ENCODE measurements at regions not wholly inside any gene's neighbourhood (a gene's known extent, or its start where the extent isn't known, plus 50 kb on each side); places are given as distances from the start of the nearest gene placed in this dataset.

DNA sequence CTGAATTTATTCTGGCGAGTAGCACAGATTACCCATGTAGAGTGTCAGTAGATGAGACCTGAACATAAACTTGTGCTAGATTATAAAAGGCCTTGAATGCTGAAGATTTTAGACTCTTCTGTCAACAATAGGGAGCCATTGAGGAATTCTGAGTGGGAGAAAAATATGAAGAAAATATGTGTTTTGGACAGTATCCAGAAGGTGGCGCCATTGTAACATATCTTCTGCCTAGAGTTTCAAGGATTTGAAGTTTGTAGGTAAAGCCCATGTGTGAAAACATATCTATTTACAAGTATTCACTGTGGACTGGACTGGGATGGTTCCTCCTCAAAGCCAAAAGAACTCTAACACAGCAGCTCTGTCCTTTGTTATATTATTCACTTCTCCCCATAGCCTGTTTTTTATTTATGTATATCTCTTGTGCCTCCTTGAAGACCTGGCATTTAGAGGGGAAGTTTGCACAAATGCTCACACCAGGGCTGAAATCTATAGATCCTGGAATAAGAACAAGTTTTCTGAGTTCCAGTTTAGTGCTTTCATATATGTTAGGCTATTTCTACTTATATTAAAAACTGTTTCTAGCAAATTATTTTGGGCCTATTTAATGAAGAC is 124.9 kb downstream of the RDH14 start:
- no peaks in the 10 kb centered on the region for H3K4me1 ChIP-seq
- no peak overlapping the region for H3K27ac ChIP-seq
- no peaks in the 10 kb centered on the region for H3K27me3 ChIP-seq
- H3K4me3 ChIP-seq, result no peak overlapping the region
- H3K36me3 ChIP-seq, result no peaks in the 10 kb centered on the region
- no peak for DNase-seq
- H3K9me3 ChIP-seq, result no peaks in the 10 kb centered on the region
- TF ChIP-seq, protein P1, sequence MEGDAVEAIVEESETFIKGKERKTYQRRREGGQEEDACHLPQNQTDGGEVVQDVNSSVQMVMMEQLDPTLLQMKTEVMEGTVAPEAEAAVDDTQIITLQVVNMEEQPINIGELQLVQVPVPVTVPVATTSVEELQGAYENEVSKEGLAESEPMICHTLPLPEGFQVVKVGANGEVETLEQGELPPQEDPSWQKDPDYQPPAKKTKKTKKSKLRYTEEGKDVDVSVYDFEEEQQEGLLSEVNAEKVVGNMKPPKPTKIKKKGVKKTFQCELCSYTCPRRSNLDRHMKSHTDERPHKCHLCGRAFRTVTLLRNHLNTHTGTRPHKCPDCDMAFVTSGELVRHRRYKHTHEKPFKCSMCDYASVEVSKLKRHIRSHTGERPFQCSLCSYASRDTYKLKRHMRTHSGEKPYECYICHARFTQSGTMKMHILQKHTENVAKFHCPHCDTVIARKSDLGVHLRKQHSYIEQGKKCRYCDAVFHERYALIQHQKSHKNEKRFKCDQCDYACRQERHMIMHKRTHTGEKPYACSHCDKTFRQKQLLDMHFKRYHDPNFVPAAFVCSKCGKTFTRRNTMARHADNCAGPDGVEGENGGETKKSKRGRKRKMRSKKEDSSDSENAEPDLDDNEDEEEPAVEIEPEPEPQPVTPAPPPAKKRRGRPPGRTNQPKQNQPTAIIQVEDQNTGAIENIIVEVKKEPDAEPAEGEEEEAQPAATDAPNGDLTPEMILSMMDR (IDR thresholded peaks at IDR 0.05), result peak in 5 of 6 experiments; percentile 23 to 51 (median 45)
- TF ChIP-seq POLR2A (IDR thresholded peaks at IDR 0.05), result no peak

DNA sequence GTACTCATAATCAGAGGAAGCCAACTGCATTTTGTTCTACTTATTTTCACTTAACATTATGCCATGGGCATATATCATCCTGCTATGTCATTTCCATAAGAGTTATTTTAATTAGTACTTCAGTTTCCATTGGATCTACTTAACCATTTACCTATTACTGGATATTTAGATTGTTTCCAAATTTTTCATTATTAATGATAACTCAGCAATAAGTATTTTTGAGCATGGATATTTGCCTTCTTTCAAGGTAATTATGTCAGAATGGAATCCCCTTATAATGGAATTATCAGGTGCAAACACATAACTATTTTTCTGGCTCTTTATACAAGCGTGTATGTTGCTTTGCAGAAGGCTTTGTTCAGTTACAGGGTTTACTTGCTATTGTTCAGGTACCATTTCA is 126.6 kb downstream of the RDH14 start:
- H3K9me3 ChIP-seq, result no peaks in the 10 kb centered on the region
- no peaks in the 10 kb centered on the region for H3K27me3 ChIP-seq
- H3K4me1 ChIP-seq, result no peaks in the 10 kb centered on the region
- H3K36me3 ChIP-seq, result no peaks in the 10 kb centered on the region
- H3K4me3 ChIP-seq, result no peak overlapping the region
- no peak for DNase-seq
- peak overlapping the region in 1 of 4 donors; percentile 2 for H3K27ac ChIP-seq
- TF ChIP-seq, protein P1 (IDR thresholded peaks at IDR 0.05), result no peak
- no peak for TF ChIP-seq POLR2A (IDR thresholded peaks at IDR 0.05)

DNA sequence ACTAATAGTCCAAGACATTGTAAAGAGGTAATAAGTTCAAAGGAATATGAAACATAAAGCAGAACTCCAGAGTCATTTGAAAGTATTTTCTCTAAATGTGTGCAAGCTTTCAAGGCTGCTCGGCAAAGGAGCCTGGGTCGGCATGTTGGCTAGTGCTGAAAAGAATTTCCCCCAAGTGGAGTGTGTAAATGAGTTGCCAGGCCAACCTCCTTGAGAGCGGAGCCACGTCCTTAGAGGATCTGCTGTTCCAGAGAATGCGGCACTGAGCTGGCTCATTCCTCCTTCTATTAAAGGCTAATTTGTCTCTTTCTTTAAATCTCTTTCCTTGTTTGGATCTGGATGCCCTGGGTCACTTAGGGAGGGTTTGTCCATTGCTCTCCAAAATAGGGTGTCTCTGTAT is 127.5 kb downstream of the RDH14 start:
- H3K4me3 ChIP-seq, result no peak overlapping the region
- H3K36me3 ChIP-seq, result no peaks in the 10 kb centered on the region
- no peak for TF ChIP-seq POLR2A (IDR thresholded peaks at IDR 0.05)
- TF ChIP-seq, protein P1 (IDR thresholded peaks at IDR 0.05), result no peak
- H3K4me1 ChIP-seq, result no peaks in the 10 kb centered on the region
- H3K9me3 ChIP-seq, result no peaks in the 10 kb centered on the region
- no peaks in the 10 kb centered on the region for H3K27me3 ChIP-seq
- no peak overlapping the region for H3K27ac ChIP-seq
- DNase-seq, result no peak

DNA sequence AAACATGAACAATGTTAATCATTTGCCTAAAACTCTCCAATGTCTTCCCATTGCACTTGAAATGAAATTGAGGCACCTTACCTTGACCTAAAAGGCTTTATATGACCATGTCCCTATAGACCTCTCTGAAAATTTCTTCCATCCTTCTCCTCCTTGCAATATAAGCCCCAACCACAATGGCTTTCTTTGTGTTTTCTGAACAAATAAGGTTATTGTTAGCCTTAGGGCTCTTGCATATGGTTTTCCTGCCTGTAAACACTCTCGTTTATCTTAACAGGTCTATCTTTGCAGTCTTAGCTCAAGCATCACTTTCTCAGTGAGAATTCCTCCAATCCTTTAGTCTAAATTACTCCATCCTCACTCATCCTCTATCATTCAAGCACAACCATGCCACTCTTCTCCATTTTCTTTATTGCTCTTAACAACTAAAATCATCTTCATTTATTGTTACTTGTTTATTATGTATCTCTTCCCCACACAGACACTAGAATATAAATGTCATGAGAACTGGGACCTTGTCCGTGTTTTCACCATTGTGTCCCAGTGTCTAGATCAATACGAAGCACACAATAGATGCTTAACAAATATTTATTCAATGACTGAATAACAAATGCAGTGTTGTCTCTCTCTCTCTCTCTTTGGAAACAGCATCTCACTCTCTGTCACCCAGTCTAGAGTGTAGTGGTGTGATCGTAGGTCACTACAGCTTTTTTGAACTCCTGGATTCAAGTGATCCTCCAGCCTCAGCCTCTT is 129.3 kb downstream of the RDH14 start:
- Histone ChIP-seq H3K36me3 (no peaks in the 10 kb centered on the region), H3K4me1 (no peaks in the 10 kb centered on the region), H3K27me3 (no peaks in the 10 kb centered on the region), H3K9me3 (no peaks in the 10 kb centered on the region), H3K27ac (no peak overlapping the region), H3K4me3 (no peak overlapping the region)
- DNase-seq, result no peak
- TF ChIP-seq POLR2A (IDR thresholded peaks at IDR 0.05), result no peak
- TF ChIP-seq, protein P1 (IDR thresholded peaks at IDR 0.05), result no peak

DNA sequence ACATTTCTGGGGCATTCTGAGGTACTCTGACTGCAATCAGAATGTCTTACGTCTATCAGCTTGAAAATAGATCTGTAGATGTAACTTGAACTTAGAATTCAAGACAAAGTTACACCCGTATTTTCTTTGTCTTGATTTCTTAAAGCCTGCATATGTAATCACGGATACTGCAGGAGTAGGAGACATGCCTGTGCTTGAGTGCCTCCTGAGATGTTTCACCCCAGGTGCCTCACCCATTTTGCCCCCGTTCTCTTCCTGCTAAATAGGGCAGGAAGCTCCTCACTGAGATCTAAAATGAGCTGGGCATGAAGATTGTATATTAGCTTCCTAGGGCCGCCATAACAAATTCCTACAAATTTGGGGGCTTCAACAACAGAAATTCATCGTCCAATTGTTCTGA is 131.9 kb downstream of the RDH14 start:
- DNase-seq, result no peak
- no peak for TF ChIP-seq POLR2A (IDR thresholded peaks at IDR 0.05)
- TF ChIP-seq, protein P1 (IDR thresholded peaks at IDR 0.05), result no peak
- Histone ChIP-seq H3K36me3 (no peaks in the 10 kb centered on the region), H3K4me3 (no peak overlapping the region), H3K4me1 (no peaks in the 10 kb centered on the region), H3K9me3 (no peaks in the 10 kb centered on the region), H3K27ac (no peak overlapping the region), H3K27me3 (no peaks in the 10 kb centered on the region)
